ENCODE measurements at regions not wholly inside any gene's neighbourhood (a gene's known extent, or its start where the extent isn't known, plus 50 kb on each side); places are given as distances from the start of the nearest gene placed in this dataset.
A peak's percentile ranks its signal among the peaks of the same experiment; 100 is the strongest.

DNA sequence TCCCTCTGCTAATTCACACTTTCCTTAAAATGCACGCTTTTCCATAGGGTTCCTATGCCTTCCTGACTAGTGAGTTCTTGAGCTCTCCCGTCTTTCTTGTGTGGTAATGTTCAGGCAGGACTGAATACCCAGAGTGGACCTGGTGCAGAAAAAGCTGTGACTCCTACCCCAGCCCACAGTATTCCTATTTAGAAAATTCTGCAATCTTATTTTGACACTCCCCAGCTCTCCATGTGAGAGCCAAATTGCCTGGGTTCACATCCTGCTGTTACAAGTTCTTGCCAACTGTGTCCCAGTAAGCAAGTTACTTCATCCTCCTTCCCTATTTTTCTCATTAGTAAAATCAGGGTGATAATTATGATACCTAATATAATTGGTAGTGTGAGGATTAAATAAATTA lies 290.8 kb upstream of the SLCO3A1 start:
- DNase-seq = no peak

DNA sequence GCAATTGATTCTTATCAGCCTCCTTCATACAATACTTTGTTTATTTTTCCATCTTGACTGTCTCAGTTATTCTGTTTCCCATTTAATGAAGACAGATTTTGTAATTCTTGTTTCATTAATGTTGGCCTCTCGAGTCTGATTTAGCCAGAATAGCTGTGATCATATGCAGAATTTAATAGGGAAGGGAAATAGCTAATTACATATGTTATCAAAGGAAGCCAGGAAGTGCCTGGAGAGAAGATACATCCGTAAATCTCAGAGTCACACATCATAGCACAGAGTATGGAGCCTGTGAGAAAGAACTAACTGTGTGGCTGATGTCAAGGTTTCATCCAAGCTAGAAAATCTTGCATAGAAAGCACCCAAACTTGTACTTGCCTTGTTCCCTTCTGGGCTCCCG lies 288.9 kb upstream of the SLCO3A1 start:
- no peak for DNase-seq

DNA sequence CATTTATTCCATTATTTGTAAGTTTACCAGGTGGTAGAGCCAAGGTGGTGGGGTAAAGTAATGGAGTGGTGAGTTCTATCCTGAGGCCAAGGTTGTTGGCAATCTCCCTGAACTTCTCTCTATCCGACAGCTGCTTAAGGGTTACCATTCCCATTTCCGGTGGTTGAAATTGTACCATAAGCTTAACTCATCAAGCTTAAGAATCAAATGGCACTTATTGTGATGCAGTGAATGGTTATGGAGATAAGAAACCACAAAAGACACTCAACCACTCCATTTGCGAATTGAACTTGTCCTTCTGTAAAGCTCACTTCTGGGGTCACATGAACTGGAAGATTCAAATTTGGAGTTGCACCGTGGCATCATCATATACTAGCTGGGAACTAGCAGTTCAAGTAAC lies 287.4 kb upstream of the SLCO3A1 start:
- DNase-seq = no peak

- no peak for DNase-seq
These were observed 285.5 kb upstream of the SLCO3A1 start for GRCh38 chr15:91568036-91568435.

DNA sequence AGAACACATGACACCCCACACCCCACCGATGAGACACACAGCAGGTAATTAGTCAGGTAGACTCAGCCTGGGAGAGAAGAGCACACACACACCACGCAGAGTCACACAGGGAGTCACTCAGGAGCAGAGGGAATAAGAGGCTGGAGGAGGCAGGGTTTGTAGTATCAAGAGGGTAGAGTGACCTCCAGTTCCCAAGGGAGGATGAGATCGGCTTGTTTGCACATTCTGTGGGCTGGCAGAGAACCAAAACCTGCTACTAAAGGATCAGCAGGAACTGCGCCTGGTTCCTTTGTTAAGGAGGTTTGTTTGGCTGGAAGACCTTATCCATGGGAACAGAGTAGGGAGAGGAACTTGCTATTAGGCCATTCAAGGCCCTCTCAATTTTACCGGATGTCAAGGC lies 281.4 kb upstream of the SLCO3A1 start:
- DNase-seq = no peak

- DNase-seq = no peak
These were observed 277.4 kb upstream of the SLCO3A1 start for GRCh38 chr15:91576096-91576495.

DNA sequence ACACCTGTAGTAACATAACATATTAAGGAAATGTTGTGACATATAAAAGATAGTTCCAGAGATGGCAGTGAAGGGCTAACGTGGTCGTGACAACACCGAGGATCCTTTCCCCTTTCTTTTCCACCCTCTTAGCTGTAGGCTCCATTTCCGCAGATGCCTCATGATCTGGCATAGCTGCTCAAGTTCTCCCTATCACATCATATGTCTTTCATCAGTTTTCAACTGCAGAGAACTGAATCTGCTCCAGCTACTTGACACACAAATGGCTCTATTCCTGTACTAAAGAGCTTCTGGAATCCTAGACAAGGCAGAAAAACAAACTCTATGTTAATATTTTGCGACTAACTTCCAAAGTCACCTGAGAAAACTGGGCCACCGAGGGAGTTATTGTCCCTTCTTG lies 275.0 kb upstream of the SLCO3A1 start:
- DNase-seq = no peak

DNA sequence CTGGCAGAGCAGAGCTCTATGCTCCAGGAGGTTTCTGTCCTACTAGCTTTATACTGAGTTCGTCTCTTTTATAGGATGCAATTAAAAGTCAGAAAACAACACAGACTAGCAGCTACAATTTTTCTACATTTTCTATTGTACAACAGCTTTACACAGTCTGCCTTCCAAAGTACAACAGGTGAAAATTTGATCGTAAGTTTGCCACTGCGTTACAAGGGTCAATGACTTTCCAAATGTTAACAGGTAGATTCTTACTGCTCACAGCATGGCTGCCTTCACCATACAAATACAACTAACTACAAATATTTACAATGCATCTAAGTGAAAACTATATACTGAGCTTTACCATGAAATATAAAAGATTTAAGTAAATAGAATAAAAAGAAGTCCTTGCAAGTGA lies 268.6 kb upstream of the SLCO3A1 start:
- no peak for DNase-seq

- no peak for DNase-seq
These were observed 266.9 kb upstream of the SLCO3A1 start for GRCh38 chr15:91586560-91586959.

DNA sequence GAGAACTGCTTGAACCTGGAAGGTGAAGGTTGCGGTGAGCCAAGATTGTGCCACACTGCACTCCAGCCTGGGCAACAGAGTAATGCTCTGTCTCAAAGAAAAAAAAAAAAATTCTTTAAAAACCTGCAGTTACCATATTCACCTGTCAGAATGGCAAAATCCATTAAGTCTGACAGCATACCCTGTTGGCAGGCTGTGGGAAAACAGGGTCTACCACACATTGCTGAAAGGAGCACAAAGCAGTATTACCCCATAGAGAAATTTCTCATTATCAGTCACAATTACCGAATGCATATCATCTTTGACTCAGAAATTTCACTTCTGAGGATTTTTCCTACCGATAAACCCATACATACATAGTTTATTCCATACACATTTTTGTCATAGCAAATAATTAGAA lies 264.1 kb upstream of the SLCO3A1 start:
- no peak for DNase-seq

DNA sequence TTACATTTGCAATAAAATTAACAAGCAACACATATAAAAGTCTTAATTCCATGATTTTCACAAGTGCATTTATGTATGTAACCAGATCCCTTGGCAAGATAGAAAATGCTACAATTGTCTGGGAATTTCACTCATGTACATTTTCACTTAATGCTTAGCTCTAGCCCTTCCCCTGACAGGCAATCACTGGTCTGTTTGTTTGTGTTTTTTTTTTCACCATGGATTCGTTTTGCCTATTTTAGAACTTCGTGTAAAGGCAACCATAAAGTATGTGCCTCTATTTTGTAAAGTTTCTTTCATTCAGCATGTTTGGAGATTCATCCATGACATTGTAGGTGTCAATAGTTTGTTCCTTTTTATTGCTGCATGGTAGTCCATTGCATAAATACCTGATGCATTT lies 260.9 kb upstream of the SLCO3A1 start:
- DNase-seq = no peak

- DNase-seq = peak in 1 of 3 donors; percentile 12
These were observed 260.4 kb upstream of the SLCO3A1 start for GRCh38 chr15:91593067-91593466.

- no peak for DNase-seq
These were observed 259.9 kb upstream of the SLCO3A1 start for GRCh38 chr15:91593653-91594052.

- no peak for DNase-seq
These were observed 254.2 kb upstream of the SLCO3A1 start for GRCh38 chr15:91599261-91599660.

GRCh38 chr15:91603384-91604080 lies 250.0 kb upstream of the SLCO3A1 start:
- no peak for DNase-seq

DNA sequence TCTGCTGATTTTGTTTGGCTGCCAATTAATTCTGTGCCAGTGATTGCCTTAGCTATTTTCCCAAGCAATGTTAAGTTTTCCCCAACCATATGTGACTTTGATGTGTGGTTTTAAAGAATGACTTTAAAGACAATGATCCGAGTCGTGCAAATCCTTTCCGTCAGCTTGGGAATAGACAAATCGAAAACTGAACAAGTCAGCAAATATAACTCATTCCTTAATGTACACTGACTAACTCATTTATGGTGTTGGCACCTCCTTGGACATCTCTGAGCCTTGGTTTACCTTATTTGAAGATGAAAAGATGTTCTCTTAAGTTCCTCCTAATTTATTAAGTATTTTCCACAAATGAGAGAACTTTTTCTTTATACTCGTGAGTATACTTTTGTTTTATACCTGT lies 249.4 kb upstream of the SLCO3A1 start:
- DNase-seq = no peak

- no peak for DNase-seq
These were observed 247.9 kb upstream of the SLCO3A1 start for GRCh38 chr15:91605576-91605975.

DNA sequence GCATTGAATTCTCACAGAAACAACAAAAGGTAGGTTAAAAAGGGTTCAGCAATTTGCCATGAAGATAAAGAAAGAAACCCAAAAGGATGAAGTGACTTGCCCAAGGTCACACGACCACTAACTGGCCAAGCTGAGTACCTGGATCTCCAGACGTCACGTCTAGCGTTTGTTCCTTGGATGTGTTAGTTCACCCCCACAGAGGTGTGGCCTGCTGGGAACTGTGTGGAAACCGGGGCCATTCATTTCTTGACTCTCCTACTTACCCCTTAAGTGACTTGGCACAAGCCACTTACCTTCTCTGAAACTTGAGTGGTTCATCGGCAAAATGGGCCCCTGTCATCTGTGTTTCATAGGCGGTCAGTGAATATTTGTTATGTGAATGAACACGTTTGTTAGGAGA lies 244.3 kb upstream of the SLCO3A1 start:
- DNase-seq = no peak

GRCh38 chr15:91609966-91610365 lies 243.5 kb upstream of the SLCO3A1 start:
- DNase-seq = no peak

DNA sequence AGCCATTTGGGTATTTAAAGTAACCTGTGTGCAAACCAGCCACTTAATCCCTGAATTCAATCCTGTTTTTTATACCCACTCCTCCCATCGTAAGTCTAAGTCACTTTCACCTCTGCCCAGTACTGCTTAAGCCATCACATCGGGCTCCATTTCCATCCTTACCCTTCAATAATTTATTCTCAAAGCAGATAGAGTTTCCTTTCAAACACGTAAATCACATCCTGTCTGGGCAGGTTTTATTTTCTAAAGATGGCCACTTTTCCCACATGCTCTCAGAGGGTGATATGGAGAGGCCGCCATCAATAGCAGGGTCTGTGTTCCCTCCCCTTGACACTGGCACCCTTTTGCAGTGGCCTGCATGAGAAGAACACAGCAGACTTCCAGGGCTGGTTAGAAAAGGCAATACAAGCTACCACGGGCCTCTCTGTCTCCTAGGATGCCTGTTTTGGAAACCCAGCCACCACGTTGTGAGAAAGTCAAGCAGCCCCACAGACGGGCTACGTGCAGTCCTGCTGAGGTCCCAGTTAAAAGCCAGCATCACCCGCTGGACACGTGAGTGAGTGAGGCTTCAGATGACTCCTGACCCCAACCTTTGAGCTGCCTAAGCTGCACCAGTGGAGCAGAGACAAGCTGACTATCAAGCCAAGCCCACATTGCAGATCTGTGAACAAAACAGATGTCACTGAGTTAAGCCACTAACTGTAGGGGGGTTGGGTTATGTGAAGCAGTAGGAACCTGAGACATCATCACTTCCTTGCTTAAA lies 241.8 kb upstream of the SLCO3A1 start:
- no peak for DNase-seq

DNA sequence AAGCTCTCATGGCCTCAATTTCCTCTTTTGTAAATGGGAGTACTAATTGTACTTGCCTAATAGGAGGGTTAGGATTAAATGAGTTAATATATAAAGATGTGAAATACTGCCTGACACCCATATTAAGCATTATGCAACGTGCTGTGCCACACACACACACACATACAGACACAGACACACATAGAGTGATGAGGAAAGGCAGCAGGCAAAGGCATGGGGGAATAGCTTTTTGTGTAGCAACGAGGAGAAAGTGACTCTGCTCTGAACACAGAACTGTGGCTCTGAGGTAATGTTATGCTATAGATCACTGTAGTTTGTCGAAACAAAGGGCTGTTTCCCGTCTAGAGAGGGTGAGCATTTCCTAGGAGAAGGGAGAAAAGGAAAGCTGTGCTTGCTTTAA lies 233.3 kb upstream of the SLCO3A1 start:
- no peak for DNase-seq

GRCh38 chr15:91622235-91622634 lies 231.3 kb upstream of the SLCO3A1 start:
- no peak for DNase-seq

DNA sequence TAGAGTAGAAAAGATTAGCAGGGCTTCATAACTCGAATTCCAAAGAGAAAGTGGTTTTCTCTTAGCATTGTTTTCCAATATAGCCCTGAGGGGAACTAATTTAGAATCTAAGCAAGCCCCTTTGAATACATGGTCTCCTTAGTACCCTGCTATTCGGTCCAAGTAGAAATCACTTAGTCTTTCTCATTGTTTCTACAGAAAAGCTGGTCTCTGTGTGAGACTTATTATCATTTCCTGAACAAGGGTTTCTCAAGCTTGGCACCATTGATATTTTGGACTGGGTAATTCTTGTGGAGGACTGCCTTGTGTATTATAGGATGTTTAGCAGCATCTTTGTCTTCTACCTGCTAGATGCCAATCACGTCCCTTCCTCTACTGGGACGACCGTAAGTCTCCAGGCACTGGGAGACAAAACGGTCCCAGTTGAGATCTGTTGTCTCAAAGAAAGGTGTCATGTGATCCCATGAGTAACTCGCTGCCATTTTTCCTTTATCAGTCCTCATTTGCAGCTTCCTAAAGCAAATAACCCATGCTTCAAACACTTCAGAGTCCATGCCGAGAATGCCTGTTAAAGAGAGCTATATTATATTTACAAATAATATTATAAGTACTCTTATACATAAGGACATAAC lies 230.7 kb upstream of the SLCO3A1 start:
- no peak for DNase-seq

DNA sequence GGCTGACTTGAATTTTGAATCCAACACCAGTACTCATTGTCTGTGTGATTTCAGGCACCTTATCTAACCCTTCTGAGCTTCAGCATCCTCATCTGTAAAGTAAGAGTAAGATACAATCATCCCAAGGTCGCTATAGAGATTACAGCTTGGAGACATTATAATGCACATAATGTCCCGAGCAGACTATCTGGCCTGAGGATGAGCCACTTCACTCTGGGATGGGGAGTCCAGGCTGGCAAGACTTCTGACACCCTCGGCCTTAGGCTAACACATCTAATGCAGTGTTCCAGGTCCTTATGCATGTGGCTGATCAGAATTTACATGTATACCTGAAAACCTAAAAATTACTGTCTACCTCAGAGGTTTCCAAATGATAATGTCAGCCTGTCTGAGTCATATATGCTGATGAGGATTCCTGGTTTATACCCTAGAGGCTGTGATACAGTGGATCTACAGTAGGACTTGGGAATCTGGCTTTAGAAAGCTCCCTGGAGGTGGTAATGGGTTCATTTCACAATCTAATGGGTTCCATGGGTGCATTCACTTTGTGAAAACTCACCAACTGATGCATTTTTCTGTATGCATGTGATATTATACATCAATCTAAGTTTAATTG lies 229.0 kb upstream of the SLCO3A1 start:
- DNase-seq = no peak
